ES-I3 (cell line): ENCODE measurements at regions not wholly inside any gene's neighbourhood (a gene's known extent, or its start where the extent isn't known, plus 50 kb on each side); places are given as distances from the start of the nearest gene placed in this dataset.

Experiments used
- H3K36me3 ChIP-seq: 2 replicates; pipeline ENCODE4 v1.6.1; 2013; ENCODE audit warnings: mild to moderate bottlenecking, low read length, control low read depth, moderate library complexity; ENCODE audit not compliant: insufficient read depth
- H3K4me1 ChIP-seq: 2 replicates; pipeline ENCODE4 v1.6.1; 2013; ENCODE audit warnings: mild to moderate bottlenecking, control low read depth, low read length; ENCODE audit not compliant: insufficient read depth
- H3K9ac ChIP-seq: 2 replicates; pipeline ENCODE4 v1.6.1; 2013; ENCODE audit warnings: low read depth, mild to moderate bottlenecking, low read length, moderate library complexity
- H3K9me3 ChIP-seq: 2 replicates; pipeline ENCODE4 v1.6.1; 2013; ENCODE audit warnings: mild to moderate bottlenecking, low read length, moderate library complexity; ENCODE audit not compliant: control insufficient read depth, insufficient read depth

- Histone ChIP-seq H3K9me3 (0 out of 2 replicates have a peak, but pooled peaks cover 2% of the 10 kb centered on the region), H3K36me3 (no peaks in the 10 kb centered on the region), H3K4me1 (peaks cover 4% of the 10 kb centered on the region; the same call in 1 of the 2 replicates), H3K9ac (no peak overlapping the region)
Measured at GRCh38 chr6:23170049-23170448, 600.7 kb downstream of the HDGFL1 start.

DNA sequence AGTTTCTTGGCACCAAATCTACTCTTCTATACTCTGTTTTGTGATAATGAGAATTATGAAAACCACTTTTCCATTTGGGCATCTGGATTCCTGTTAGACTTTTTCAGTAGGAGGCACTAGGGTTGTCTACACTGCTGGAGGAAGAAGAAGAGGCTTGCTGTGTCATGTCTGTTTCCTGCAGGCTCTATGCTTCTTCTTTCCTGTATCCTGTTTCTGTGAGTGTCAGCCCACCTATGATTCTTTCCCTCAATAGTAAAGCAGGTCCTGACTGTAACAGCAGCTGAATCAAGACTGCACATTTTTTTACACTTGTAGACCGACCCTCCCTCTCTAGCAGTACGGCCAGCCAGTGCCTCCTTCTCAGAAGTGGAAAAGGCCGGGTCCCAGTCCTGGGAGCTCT lies 603.9 kb downstream of the HDGFL1 start:
- no peaks in the 10 kb centered on the region for H3K36me3 ChIP-seq
- H3K9me3 ChIP-seq = no peaks in the 10 kb centered on the region
- peaks cover 4% of the 10 kb centered on the region; the same call in 1 of the 2 replicates for H3K4me1 ChIP-seq
- no peak overlapping the region for H3K9ac ChIP-seq

DNA sequence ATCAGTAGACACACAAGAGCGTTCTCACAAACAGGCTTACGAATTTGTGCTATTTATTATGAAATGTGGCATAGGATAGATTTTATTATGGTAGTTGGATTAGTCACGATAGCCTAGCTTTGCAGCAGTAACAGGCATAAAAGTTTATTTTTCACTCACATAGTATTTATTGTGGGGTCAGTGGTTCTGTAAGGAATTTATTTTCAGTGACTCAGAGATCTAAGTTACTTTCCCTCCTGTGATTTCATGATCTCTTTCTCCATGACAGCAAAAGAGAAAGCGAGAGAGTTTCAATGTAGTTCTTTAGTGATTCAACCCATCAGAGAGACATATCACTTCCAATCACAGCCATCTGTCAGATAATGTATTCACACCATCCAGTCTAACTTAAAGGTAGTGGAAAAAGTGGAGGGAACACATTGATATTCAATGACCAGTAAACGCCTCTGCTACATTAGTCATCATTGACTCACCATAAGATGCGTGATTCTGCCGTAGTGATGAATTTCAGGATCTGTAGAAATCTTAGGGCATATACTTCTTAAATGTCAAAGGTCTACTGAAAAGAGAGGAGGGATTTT lies 605.5 kb downstream of the HDGFL1 start:
- Histone ChIP-seq H3K9me3 (no peaks in the 10 kb centered on the region), H3K9ac (no peak overlapping the region), H3K4me1 (peaks cover 4% of the 10 kb centered on the region; the same call in 1 of the 2 replicates), H3K36me3 (no peaks in the 10 kb centered on the region)

DNA sequence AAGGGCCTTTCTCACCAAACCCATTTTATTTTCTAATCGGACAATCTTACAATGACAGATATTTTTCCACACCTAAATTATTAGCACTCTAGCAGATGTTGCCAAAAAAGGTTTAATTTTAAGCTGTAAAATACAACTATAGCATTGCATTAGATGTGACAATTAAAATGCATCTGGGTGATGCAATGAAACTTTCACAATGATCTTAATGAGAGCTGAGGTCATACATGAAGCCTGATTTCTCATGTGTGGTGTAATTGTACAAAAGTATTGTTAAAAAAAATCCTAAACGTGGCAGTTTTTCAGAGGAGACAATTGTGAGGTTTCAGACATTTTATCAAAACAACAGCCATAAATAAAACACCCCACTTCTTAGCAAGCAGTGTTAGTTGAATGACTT lies 606.0 kb downstream of the HDGFL1 start:
- Histone ChIP-seq H3K9me3 (no peaks in the 10 kb centered on the region), H3K9ac (no peak overlapping the region), H3K36me3 (no peaks in the 10 kb centered on the region), H3K4me1 (peaks cover 5% of the 10 kb centered on the region; the same call in 1 of the 2 replicates)

DNA sequence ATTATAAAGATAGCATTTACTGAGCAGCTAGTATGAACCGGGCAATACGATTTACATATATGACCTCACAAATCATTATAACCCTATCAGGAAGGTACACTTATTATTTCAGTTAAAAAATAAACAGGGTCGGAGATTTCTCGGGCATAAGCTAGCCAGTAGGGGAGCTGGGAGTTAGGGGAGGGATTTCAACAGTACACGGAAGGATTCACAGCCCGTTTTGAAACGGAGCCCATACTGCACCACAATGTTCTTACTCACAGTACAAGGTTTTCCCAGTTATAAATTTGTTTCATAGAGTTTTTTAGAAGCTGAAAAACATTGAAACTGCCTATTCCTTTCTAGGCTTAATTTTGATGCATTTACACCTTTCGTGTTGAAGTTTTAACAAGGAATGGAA lies 607.1 kb downstream of the HDGFL1 start:
- Histone ChIP-seq H3K4me1 (peaks cover 15% of the 10 kb centered on the region), H3K9me3 (no peaks in the 10 kb centered on the region), H3K9ac (no peak overlapping the region), H3K36me3 (no peaks in the 10 kb centered on the region)

- Histone ChIP-seq H3K9ac (no peak overlapping the region), H3K9me3 (no peaks in the 10 kb centered on the region)
Measured at GRCh38 chr6:23176883-23177282, 607.5 kb downstream of the HDGFL1 start.

GRCh38 chr6:23177806-23178205 lies 608.4 kb downstream of the HDGFL1 start:
- peaks cover 17% of the 10 kb centered on the region for H3K4me1 ChIP-seq
- H3K9ac ChIP-seq = no peak overlapping the region
- no peaks in the 10 kb centered on the region for H3K36me3 ChIP-seq
- no peaks in the 10 kb centered on the region for H3K9me3 ChIP-seq

More at GRCh38 chr6:23176883-23177282, 607.5 kb downstream of the HDGFL1 start:
- peaks cover 17% of the 10 kb centered on the region for H3K4me1 ChIP-seq
- no peaks in the 10 kb centered on the region for H3K36me3 ChIP-seq

DNA sequence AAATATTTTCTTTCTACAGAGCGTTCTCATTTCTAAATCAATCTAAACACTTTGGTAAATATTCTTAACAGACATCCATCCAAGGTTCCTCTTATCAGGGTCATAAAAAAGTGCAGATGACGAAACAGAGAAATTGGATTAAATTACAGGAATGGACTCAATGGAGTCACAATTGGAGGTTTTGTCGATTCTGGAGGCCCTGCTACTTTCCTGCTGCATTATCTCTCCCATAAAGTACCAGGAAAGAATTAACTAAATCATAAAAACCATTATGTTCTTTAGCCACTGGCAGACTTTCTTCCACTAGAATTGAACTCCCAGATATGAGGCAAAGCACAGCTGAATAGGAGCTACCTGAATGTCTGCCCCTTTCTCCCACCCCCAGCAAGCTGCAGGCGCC lies 610.6 kb downstream of the HDGFL1 start:
- H3K9me3 ChIP-seq = no peaks in the 10 kb centered on the region
- no peak overlapping the region for H3K9ac ChIP-seq
- peaks cover 12% of the 10 kb centered on the region; the same call in 1 of the 2 replicates for H3K4me1 ChIP-seq
- no peaks in the 10 kb centered on the region for H3K36me3 ChIP-seq

DNA sequence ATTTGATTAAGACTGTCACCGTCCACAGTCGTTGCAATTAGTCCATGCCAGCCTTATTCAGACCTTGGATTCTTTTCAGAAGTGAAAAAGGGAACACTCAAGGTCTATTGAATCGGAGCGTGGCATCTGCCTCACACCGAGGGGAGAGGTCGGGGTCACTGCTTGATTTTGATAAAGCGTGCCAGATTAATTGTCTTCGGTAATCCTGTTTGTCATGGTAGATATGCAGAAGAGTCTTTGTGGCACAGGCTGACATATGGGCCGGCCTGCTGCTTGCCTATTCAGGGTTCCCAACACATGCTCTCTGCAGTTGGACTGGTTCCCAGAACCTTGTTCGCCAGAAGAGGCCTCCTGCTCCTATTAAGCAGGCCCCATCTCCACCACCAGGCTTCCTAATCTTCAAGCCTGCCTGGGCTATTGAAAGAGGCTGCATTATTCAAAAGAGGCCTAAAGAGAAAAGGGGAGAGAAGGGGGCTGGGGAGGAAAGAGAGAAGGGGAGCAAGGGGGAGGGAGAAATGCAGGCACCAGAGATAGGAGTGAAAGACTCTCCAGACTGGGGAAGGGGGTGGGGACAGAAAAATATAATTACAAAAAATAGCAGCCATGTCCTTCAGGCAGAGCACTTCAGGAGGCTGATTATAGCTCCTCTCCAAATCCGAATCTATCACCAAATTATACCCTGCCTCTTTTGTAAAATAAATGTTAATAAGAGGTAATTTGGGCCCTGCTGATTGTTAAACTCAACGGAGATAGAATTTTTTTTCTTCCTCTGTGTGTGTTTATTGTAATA lies 611.3 kb downstream of the HDGFL1 start:
- Histone ChIP-seq H3K9ac (no peak overlapping the region), H3K4me1 (peaks cover 12% of the 10 kb centered on the region; the same call in 1 of the 2 replicates), H3K36me3 (no peaks in the 10 kb centered on the region), H3K9me3 (no peaks in the 10 kb centered on the region)

DNA sequence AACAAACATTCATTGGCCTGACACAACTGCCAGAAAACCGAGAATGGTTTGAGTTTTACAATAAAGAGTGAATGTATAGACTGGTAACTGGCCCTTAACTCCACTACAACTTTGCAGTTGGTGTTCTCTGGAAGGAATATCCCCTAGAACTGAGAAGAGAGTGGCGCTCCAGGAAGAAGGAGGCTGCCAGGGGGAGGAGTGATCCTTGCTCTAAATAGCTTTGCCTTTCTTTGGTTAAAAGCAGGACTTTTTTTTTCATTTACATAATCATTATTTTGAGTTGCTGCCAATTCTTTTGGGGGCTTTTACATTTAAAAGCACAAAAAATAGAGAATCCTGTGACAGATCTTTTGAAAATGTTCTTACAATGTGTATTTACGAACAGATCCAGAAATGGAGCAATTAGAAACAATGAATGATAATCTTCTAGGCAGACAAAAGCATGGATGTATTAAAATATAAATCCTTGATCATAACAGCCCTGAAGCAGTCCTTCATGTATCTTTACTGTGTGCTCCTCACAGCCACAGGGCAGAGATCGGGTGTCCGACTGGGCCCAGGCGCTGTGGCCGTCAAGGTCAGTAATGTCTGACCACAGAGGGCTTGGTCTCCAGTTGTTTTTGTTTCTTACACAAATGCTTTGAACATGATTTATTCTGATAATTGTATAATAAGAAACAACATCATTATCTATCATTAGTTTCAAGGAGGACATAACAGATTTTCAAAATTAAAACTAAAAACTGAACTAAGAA lies 612.2 kb downstream of the HDGFL1 start:
- H3K9ac ChIP-seq = no peak overlapping the region
- H3K4me1 ChIP-seq = peaks cover 12% of the 10 kb centered on the region; the same call in 1 of the 2 replicates
- H3K9me3 ChIP-seq = no peaks in the 10 kb centered on the region
- H3K36me3 ChIP-seq = no peaks in the 10 kb centered on the region

- Histone ChIP-seq H3K4me1 (peaks cover 12% of the 10 kb centered on the region; the same call in 1 of the 2 replicates), H3K9me3 (no peaks in the 10 kb centered on the region), H3K36me3 (no peaks in the 10 kb centered on the region), H3K9ac (no peak overlapping the region)
Measured at GRCh38 chr6:23183846-23184245, 614.5 kb downstream of the HDGFL1 start.

GRCh38 chr6:23184351-23184750 lies 615.0 kb downstream of the HDGFL1 start:
- Histone ChIP-seq H3K9ac (no peak overlapping the region), H3K4me1 (peaks cover 12% of the 10 kb centered on the region; the same call in 1 of the 2 replicates), H3K9me3 (no peaks in the 10 kb centered on the region), H3K36me3 (no peaks in the 10 kb centered on the region)

DNA sequence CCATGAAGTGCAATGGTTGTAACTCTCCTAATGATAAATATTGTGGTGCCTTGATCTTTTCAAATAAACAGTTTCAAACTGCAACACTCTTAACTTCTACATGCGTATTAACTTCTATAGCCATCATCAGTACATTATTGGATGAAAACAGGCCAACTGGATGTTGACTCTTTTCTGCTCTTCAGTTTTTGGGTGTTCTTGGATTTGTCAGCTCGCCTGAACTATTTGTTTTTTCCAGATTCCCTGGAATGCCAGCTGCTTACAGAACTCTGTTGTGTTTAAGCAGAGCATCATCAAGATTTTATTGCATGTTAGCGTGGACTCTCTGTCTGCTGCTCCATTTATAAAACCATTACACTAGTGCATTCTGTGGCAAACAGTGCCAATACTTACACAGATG lies 626.1 kb downstream of the HDGFL1 start:
- H3K9ac ChIP-seq = no peak overlapping the region
- H3K36me3 ChIP-seq = no peaks in the 10 kb centered on the region
- no peaks in the 10 kb centered on the region for H3K9me3 ChIP-seq
- H3K4me1 ChIP-seq = no peaks in the 10 kb centered on the region

DNA sequence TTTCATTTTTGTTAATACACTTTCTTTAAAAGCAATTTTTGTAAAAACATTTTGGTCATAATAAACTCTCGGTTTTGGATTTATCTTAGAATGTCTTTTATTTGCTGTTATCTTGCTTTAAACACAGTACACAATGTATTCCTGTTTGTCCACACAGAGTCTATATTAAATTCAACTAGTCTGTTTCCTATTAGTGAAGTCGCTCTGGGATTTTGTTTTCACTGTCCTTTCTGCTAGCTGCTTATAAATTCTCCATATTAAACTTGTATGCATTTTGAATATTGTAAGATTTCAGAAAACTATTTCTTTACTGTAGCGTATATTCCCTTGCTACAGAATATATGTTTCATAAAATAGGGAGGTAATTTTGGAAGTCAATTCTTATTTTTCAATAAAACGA lies 630.2 kb downstream of the HDGFL1 start:
- H3K9me3 ChIP-seq = no peaks in the 10 kb centered on the region
- H3K9ac ChIP-seq = no peak overlapping the region
- H3K36me3 ChIP-seq = no peaks in the 10 kb centered on the region

More for the DNA sequence above, 630.2 kb downstream of the HDGFL1 start:
- H3K4me1 ChIP-seq = no peaks in the 10 kb centered on the region
